Inflammatory macrophage treated with lipopolysaccharide for 4 hours (primary cell): ENCODE measurements at regions not wholly inside any gene's neighbourhood (a gene's known extent, or its start where the extent isn't known, plus 50 kb on each side); places are given as distances from the start of the nearest gene placed in this dataset.
"Not testable (repeated sequence)": the region's sequence is repeated elsewhere in the genome, so short reads cannot be mapped to it uniquely, and the experiment has no call there.

Experiments used
- DNase-seq: peaks from one replicate; pipeline ENCODE4 v3.0.0-alpha.2; 2020

DNA sequence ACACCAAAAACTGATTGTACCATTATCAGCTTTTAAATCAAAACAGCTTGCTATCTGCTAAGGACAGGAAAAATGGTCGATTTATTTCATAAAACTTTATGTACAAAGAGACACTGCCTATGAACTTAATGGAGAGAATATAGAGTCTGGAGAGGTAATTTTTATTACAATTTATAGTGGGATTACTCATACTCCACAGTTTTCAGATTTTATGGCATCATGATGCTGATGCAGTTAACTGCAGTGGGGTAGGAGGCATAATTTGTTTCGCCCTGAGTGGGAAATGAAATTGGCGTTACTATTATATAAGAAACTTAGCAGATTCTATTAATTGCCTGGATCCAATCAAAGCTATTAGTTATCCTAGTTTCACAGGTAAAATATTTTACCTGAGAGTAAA lies 301.4 kb downstream of the KLF12 start:
- no peak for DNase-seq

DNA sequence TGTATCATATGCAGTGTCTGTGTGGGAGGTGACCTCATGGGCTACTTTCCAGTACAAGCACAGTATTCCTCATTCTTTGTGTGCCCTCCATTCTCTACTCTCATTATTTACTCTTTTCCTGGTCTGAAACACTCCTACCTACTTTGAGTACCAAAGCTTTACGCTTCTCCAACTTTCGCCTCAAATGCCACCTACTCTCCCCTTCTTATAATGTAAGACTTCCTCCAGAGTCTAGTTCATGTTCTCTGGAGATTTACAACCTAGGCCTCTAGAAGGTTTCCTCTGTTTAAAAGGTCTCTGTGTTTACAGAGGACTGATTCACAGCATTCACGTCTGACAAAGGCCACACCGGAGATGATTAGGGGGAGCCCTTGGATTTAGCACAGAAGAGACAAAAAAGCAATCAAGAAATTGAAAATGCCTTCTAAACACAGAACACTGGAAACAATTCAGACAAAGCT lies 302.0 kb downstream of the KLF12 start:
- no peak for DNase-seq

DNA sequence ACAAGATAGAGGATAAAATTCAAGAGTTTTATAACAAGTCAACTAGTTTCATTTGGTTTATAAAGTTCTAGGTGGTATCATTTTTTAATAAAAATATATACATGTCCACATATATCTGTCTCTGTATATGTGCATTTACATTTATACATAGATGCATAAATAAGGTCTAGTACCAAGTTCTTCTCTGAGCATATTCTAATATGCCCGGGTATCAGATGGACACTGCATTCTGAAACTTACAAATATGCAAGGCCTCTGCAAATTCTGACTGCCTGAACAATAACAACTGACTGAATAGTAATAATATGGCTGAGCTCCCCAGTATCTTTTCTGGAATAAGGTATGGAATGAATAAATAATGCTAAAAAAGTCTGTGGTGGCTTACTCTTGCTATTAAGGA lies 304.8 kb downstream of the KLF12 start:
- no peak for DNase-seq

DNA sequence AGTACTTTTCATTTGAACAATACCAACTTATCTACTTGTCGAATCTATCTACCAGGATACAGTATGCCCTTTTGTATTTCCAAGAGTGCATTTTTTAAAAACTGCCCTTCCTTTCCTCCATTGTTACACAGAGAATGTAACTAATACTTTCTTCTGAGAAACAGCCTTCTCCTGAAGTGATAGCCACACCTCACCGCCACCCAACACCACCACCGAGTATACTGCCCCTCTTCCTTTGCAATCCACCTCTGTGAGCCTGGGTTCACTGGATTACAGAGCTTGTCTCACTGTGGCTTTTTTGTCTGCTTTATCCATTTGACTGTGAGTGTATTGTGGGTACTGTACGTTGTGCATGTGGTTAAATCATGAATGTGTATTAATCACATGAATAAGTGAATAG lies 305.4 kb downstream of the KLF12 start:
- no peak for DNase-seq

DNA sequence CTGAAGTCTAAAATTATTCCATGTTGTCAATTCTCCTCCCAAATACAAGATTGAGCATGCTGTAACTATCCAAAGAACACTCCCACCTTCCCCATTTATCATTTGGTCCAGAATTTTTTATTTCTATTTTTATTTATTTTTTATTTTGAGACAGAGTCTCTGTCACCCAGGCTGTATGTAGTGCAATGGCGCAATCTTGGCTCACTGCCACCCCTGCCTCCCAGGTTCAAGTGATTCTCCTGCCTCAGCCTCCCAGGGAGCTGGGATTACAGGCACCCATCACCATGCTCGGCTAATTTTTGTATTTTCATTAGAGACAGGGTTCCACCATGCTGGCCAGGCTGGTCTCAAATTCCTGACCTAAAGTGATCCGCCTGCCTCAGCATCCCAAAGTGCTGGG lies 306.8 kb downstream of the KLF12 start:
- no peak for DNase-seq

DNA sequence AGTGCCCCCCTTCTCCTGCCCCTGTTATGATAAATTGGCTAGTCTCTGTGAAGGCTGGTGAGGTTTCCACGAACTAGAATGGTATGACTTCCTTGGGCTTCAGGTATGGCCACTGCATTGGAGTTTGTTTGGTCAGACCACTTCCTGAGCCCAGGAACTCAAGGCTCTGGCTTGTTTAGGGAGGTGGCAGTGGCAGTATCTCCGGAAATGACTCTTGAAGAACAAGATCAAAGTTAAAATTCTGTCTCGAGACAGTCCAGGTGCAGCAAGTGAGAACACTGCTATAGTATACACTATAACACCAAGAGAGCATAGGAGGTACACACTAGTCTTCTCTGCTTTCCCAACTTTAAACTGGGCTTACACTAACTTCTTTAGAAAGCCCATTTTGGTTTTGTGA lies 309.1 kb downstream of the KLF12 start:
- no peak for DNase-seq

DNA sequence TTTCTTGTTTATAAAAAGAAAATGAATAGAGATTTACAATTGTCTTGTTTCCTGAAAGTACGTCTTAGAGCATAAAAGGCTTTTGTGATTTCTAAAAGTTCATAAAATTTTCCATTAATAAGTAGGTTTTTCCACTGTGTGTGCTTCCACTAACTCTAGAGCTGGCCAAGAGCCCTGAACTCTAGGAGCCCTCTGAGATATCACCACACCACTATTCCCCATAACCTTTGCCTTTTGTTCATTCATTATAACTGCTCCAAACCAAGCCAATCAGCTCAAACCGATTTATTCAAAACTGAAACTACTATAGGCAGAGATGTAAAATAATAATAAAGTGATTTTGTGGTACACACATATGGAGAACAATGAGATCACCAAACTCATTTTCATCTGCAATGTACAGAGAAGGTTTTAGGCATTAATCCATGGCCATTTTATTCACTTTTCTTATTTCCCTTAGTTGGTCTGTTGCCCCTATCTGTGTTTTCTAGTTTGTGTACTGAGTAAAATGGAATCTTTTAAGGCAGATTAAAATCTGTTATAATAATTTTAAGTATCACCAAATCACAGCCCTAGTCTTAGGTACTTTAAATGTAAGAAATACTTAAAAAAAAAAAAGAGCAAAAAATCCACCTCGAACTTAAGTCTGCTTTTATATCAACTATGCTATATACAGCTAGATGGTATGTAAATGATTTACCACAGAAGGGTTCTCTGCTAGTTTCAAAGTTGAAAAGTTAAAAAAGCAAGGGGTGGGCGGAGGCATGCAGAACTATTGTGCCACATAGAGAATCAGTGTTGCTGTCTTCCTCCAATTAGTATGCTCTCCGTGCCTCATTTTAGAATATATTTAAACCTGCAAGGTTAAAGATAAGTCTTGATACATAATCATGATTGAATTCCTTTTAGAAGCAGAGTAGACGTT lies 311.3 kb downstream of the KLF12 start:
- DNase-seq: no peak

DNA sequence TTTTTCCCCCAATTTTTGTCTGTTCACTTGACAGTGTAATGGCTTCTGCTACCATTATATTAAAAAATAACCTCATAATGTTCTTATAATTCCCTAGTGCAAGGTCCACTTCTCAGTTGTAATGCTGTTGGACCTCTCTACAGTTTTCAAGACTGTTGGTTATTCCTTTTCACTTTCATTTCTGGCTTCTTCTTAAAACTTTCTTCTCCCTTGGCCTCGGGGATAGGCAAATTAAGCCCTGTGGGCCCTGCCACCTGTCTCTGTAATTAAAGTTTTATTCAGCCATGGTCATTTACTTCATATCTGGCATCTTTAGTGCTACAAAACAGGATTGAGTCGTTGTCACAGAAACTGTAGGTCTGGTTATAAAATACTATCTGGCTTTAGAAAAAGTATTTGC lies 313.5 kb downstream of the KLF12 start:
- DNase-seq: no peak

DNA sequence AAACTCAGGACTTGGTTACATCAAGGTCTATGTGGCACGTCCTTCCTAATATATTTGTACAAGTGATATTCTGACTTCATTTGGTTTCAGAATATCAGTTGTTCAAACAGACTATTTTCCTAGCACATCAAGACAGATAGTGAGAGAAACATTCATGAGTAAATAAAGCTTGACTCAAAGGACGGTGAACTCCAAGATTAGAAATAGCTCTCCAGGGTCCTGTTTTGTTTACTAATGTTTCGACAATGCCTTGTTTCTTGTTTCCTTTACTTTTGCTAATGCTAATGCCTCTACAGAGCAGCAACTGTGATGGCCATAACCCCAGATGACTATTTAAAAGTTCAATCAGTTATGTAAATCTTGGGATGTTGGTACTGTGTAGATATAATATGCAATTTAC lies 313.9 kb downstream of the KLF12 start:
- DNase-seq: no peak

DNA sequence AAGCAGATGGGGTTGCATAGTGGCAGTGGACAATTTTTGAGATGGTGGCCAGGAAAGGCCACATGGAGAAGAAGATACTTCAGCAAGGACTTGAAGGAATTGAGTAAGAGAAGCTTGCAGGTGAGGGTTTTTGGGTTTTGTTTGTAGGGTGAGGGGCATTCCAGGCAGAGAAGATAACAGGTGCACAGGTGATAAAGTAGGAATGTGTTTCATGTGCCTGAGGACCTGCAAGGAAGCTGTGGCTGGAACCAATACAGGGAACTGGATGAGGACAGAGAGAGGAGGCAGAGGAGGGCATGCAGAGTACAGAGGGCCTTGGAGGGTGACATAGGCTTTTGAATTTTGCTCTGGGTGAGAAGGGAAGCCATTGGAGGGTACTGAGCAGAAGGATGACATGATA lies 314.5 kb downstream of the KLF12 start:
- no peak for DNase-seq

DNA sequence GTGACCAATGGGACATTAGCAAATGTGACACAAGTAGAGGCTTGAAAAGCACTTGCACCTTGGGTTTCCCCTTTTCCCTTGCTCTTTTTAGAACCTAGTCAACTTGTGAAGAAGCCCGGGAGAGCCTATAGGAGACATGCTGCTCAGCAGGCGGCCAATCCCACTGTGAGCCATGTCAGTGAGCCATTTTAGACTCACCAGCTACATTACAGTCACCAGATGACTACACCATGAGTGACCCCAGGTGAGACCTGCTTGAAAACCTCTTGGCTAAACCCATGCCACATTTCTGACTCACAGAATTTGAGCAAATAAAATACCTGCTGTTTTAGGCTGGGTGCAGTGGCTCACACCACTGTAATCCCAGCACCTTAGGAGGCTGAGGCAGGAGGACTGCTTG lies 317.5 kb downstream of the KLF12 start:
- DNase-seq: no peak

DNA sequence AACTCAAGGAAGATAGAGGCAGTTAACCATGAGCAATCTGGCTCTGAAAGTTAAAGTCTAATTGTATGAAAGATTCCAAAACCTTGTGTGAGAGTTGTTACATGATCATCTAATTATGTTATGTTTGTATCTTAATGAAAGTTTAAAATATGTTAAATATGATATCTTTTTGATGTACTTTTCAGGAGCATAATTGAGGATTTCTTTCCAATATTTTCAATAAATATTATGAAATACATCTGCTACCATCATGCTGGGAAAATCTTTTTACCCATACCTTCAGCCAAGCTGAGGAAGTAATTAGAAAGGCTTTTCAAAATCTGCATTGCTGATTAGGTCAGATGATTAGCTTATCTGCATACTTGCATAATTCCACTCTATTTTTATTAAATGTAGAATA lies 318.4 kb downstream of the KLF12 start:
- DNase-seq: no peak

DNA sequence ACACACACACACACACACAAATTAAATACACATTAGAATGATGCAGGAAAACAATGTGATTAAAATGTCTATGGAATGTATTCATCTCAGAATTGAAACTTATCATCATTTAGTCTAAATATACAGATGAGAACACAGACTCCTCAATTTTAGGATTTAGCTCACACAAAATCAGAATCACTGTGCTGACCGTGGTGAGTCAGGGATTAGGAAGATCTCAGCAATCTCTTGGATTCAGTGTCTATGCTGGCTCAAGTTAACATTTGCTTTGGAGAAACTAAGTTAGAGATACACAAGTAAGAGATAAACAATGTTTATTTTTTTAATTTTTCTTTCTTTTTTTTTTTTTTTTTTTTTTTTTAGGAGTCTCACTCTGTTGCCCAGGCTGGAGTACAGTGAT lies 323.6 kb downstream of the KLF12 start:
- no peak for DNase-seq

DNA sequence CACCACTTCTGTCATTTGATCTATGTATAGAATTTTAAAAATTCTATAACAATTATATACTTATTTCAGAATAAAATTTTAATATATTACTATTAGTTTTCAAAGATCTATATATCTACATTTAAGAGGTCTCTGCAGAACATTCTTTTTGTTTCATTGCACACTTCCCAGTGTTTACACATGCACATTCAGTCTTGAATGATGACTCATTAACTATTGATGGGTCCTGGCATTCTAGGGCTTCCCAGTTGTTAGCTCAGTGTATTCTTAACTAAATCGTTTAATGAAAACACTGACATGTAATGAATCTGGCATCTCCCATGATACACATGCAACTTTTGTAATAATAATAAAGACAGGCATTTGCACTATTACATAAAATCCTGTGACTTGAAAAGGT lies 324.6 kb downstream of the KLF12 start:
- DNase-seq: no peak

DNA sequence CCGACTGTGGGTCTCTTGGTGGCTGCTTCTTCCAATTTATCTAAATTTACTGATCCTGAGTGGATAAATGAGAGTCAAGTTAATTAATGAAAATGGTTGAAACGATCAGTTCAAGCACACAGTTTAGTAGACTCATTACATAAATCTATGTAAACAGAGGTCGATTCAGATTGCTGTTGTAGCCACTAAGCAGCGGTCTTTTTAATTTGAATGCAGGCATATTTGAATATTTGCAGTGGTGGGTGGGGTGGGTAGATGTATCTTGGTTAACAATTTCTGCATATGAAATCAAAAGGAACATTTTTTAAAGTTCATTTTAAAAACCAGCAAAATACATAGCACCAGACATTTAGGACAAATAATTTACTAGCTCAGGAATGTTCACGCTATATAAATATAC lies 325.9 kb downstream of the KLF12 start:
- DNase-seq: no peak

DNA sequence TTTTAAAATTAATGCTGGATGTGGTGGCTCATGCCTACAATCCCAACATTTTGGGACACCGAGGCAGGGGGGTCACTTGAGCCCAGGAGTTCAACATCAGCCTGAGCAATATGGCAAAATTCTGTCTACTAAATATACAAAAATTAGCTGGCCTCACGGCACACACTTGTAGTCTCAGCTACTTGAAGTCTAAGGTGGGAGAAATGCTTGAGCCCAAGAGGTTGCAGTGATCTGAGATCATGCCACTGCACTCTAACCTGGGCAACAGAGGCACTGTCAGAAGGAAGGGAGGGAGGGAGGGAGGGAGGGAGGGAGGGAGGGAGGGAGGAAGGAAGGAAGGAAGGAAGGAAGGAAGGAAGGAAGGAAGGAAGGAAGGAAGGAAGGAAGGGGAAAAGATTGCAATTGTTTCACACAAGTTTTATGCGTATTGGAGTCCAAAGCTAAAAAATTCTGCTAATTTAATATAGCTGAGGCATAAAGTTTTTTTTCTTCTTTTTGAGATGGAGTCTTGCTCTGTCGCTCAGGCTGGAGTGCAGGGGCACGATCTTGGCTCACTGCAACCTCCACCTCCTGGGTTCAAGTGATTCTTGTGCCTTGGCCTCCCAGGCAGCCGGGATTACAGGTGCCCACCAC lies 328.8 kb downstream of the KLF12 start:
- DNase-seq: not testable (repeated sequence)

DNA sequence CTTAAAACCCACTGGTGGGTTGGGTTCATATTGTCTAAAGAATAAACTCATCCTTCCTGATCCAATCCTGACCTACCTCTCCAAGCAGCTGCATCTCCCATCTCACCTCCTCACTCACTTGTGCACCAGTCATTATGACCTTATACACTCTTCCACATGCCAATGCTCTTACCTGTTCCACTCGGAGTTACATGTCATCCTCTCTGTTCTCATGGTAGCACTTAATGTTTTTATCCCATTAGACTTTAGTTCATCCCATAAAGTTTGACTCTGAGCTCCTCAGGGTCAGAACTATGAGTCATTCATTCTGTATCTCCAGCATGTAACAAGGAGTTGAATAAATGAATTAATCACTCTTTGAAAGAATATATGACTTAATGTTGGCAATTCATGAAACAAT lies 330.2 kb downstream of the KLF12 start:
- no peak for DNase-seq

DNA sequence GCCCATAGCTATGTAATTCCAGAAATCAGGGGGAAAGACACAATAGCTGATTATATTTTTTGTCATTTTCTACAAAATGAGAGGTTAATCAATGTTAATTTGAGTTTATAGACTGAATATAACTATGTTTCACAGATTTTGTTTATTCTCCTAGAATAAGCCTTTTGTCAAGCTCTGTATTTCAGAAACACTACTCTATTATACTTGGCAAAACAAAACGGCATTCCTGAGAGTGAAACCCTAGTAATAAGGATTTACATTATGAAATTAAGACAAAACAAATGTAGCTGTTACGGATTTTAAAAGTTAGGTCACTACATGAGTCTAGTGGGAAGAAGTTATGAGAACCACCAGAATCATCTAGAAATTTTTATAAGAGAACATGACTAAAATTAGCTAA lies 334.2 kb downstream of the KLF12 start:
- no peak for DNase-seq

DNA sequence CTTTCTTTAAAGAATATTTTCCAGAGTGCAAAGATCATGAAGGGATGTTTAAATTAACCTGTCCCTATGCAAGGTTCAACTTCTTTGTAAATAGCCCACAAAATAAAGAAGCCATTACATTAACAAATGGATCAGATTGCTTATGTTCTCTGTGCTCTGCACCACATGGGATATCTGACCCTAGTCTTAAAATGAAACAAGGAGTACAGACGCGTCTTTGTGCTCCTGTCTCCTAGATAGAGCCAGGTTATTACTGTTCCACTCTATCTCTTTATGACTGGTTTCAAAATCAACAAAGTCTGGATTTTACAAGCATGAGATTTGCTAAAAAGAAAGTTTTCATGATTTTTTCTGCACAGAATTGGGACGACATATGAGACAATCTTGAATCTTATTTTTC lies 339.4 kb downstream of the KLF12 start:
- no peak for DNase-seq

DNA sequence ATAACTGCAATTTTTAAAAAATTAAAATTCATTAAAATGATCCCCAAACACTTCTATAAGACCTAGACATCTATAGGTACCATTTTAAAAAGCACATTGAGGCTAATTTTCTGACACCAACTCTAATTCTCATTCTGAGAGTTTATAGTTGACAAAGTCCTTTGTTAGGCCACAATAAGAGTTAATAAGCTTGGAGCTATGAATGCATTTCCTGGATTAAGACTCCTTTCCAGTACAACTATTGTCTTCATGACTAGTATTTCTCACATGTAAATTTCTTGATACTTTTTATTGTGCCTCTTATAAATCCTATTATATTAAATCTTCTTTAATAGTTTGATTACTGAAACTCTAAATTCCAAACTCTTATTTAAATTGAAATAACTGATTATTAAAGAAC lies 340.8 kb downstream of the KLF12 start:
- DNase-seq: no peak

DNA sequence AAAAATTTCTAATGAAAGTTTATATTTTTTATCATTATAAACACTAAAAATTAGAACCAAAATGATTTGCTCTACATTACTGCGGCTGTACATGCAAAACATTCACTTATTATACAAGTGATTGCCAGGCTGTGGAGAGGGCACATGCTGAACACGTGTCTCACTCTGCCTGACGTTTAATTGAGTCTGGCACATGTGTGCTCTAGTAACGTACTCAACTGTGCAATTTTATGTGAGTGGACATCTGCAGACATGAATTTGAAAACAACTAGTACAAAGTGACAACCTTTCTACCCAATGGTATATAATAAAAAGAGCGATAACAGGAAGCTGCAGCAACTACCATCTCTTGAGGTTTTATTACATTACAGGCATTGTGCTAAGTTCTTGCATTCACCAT lies 341.4 kb downstream of the KLF12 start:
- no peak for DNase-seq

DNA sequence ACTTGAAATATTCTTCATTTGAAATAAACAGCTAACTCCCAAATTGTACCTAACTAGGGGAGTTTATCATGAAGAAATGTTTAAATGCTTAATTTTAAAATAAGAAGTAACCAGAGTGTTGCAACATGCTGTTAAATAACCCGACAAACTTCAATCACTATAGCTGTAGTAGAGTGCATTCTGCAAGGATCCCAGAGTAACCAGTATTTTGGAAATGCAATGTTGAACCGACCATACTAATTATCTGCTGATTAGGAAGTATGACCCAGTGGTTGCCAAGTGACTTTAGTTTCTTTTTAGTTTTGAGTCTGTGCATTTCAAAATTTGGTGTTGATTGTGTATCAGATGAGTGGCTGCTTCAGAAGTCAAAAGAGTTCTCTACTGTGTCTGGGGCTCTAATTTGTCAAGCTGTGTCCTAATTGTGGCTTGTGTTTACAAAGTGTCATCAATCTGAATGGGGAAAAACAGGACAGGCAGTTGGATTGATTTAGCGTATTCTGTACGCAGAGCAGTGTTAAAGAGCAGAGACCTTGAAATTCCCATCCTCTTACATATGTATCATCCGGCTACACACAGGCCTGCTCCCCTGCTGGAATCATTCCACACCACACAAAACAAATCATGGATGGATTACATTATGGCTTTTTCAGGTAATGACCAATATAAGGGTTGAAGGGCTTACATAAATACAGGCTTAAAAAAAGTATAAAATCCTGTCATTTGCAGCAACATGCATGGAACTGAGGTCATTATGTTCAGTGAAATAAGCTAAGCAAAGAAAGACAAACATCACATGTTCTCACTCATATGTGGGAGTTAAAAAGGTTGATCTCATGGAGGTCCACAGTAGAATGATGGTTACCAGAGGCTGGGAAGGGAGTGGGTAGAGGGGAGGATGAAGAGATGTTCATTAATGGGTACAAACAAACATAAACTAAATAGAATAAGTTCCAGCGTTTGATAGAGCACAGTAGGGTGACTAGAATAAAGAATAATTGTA lies 351.5 kb downstream of the KLF12 start:
- no peak for DNase-seq

DNA sequence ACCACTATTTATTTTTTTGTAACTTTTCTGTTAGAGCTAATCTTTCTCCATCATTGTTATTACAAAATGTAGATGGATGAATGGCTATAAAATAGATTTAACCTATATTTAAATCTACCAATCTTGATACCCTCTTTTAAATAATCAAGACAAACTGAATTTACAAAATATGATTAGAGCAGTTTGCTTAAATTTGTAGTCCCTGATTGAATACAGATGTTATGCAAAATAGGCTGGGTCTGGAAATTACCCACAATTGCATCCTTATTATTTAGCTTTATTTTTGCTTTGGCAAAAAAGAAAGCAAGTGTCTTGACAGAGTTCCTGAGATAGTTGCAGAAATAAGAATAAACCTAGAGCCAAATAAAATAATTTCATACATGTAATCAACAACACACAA lies 352.8 kb downstream of the KLF12 start:
- no peak for DNase-seq
